PC-9 (cell line): ENCODE measurements at regions not wholly inside any gene's neighbourhood (a gene's known extent, or its start where the extent isn't known, plus 50 kb on each side); places are given as distances from the start of the nearest gene placed in this dataset.

Source experiments
- BruUV-seq: library from RNA; stranded (reverse); fragments of 400-500 nt; replicated peaks from 2 replicates; lab custom pipeline; 2021; lab: Mats Ljungman, UMichigan
- CTCF ChIA-PET: fragments of 300-600 bp; sonication (Branson Sonifier 250); formaldehyde crosslinking; loops from one replicate; lab custom pipeline; 2022; ENCODE audit warnings: antibody characterized with exemption; lab: Charles Lee
- POLR2A ChIA-PET: fragments of 300-600 bp; sonication (Branson Sonifier 250); formaldehyde crosslinking; loops from one replicate; lab custom pipeline; 2022; ENCODE audit warnings: antibody characterized with exemption; ENCODE audit not compliant: unreplicated experiment; lab: Charles Lee
- DNase-seq, 2 experiments: peaks; one replicate each; pipeline versions ENCODE4 v3.0.0 to v3.0.0-alpha.2; 2015 to 2022; ENCODE audit warnings: mixed read lengths in 1 of 2
- H2AFZ ChIP-seq: fragments of 200-600 bp; sonication (generic); 2 replicates; pipeline ENCODE4 v1.8.1; 2017; ENCODE audit warnings: antibody characterized with exemption
- H3F3A ChIP-seq: fragments of 200-600 bp; sonication (generic); 2 replicates; pipeline ENCODE4 v1.8.1; 2017; ENCODE audit warnings: antibody characterized with exemption, mild to moderate bottlenecking, low read depth; ENCODE audit not compliant: insufficient read depth
- H3K27ac ChIP-seq: fragments of 200-600 bp; sonication (generic); 2 replicates; pipeline ENCODE4 v1.6.1; 2016; ENCODE audit warnings: mixed run types
- H3K27me3 ChIP-seq: fragments of 200-600 bp; sonication (generic); 2 replicates; pipeline ENCODE4 v1.6.1; 2016; ENCODE audit warnings: low read depth, mixed run types; ENCODE audit not compliant: insufficient read depth
- H3K36me3 ChIP-seq: fragments of 200-600 bp; sonication (generic); 2 replicates; pipeline ENCODE4 v1.6.1; 2016; ENCODE audit warnings: low read depth, mixed run types
- H3K4me1 ChIP-seq: fragments of 200-600 bp; sonication (generic); replicated peaks from 2 replicates; pipeline ENCODE4 v1.6.1; 2016; ENCODE audit warnings: mixed run types; ENCODE audit not compliant: insufficient read depth
- H3K4me2 ChIP-seq: fragments of 200-600 bp; sonication (generic); 2 replicates; pipeline ENCODE4 v1.6.1; 2017; ENCODE audit warnings: mixed run types
- H3K4me3 ChIP-seq: fragments of 200-600 bp; sonication (generic); 2 replicates; pipeline ENCODE4 v1.6.1; 2016; ENCODE audit warnings: mixed run types
- H3K79me2 ChIP-seq: fragments of 200-600 bp; sonication (generic); 2 replicates; pipeline ENCODE4 v1.6.1; 2017; ENCODE audit warnings: low read depth, mixed run types
- H3K9me2 ChIP-seq: fragments of 200-600 bp; sonication (generic); 2 replicates; pipeline ENCODE4 v1.8.1; 2017; ENCODE audit warnings: mild to moderate bottlenecking; ENCODE audit not compliant: insufficient read depth
- H3K9me3 ChIP-seq: fragments of 200-600 bp; sonication (generic); 2 replicates; pipeline ENCODE4 v1.8.1; 2016; ENCODE audit warnings: low read depth; ENCODE audit not compliant: insufficient read depth
- H4K20me1 ChIP-seq: fragments of 200-600 bp; sonication (generic); 2 replicates; pipeline ENCODE4 v1.8.1; 2017; ENCODE audit not compliant: insufficient read depth
- CTCF ChIP-seq: fragments of 200-600 bp; sonication (generic); conservative IDR thresholded peaks from 2 replicates; pipeline ENCODE4 v1.6.1; 2017; ENCODE audit warnings: mixed run types, antibody characterized with exemption, mild to moderate bottlenecking, moderate library complexity
- EZH2 ChIP-seq: fragments of 200-600 bp; sonication (generic); IDR thresholded peaks from 2 replicates; pipeline ENCODE4 v1.8.0; 2017; ENCODE audit warnings: antibody characterized with exemption, low read depth
- intact Hi-C: fragments of 100-400 bp; cut with micrococcal nuclease; formaldehyde crosslinking; loops from one replicate; pipeline ENCODE4 v1.10.0; 2022; ENCODE audit not compliant: unreplicated experiment

GRCh38 chr1:169018751-169019150, 87.7 kb upstream of the ATP1B1 start:
- no peak for DNase-seq
- Histone ChIP-seq H3K36me3 (no peaks in the 10 kb centered on the region), H3K4me2 (no peak overlapping the region), H3K27ac (no peak overlapping the region), H3K4me1 (no peaks in the 10 kb centered on the region), H3K27me3 (no peaks in the 10 kb centered on the region), H3K79me2 (no peaks in the 10 kb centered on the region), H3K9me2 (no peaks in the 10 kb centered on the region; the same call in 1 of the 2 replicates), H3K4me3 (no peak overlapping the region), H2AFZ (no peak overlapping the region), H3F3A (no peaks in the 10 kb centered on the region), H3K9me3 (no peaks in the 10 kb centered on the region), H4K20me1 (no peaks in the 10 kb centered on the region)
- TF ChIP-seq CTCF (no peak), EZH2 (no peak)
- BruUV-seq = no TSS peak
- ChIA-PET POLR2A (no interaction called here), CTCF (no interaction called here)
- intact Hi-C loops = no loop called here

- POLR2A ChIA-PET = no interaction called here
Observed at GRCh38 chr1:169019419-169020058, 87.0 kb upstream of the ATP1B1 start.

GRCh38 chr1:169020684-169021083, 85.8 kb upstream of the ATP1B1 start:
- Histone ChIP-seq H2AFZ (no peak overlapping the region), H3K36me3 (no peaks in the 10 kb centered on the region), H3K27ac (no peak overlapping the region), H3K4me2 (no peak overlapping the region), H4K20me1 (no peaks in the 10 kb centered on the region), H3F3A (no peaks in the 10 kb centered on the region), H3K4me3 (no peak overlapping the region), H3K9me2 (no peaks in the 10 kb centered on the region; the same call in 1 of the 2 replicates), H3K27me3 (no peaks in the 10 kb centered on the region), H3K4me1 (no peaks in the 10 kb centered on the region), H3K79me2 (no peaks in the 10 kb centered on the region), H3K9me3 (no peaks in the 10 kb centered on the region)
- ChIA-PET CTCF (no interaction called here), POLR2A (no interaction called here)
- intact Hi-C loops = no loop called here
- no peak for DNase-seq
- TF ChIP-seq EZH2 (no peak), CTCF (no peak)
- BruUV-seq = no TSS peak

More at GRCh38 chr1:169019419-169020058, 87.0 kb upstream of the ATP1B1 start:
- Histone ChIP-seq H3K9me3 (no peaks in the 10 kb centered on the region), H3F3A (no peaks in the 10 kb centered on the region), H3K36me3 (no peaks in the 10 kb centered on the region), H3K4me3 (no peak overlapping the region), H2AFZ (no peak overlapping the region), H3K4me1 (no peaks in the 10 kb centered on the region), H3K79me2 (no peaks in the 10 kb centered on the region), H3K4me2 (no peak overlapping the region), H4K20me1 (no peaks in the 10 kb centered on the region), H3K27ac (no peak overlapping the region), H3K27me3 (no peaks in the 10 kb centered on the region), H3K9me2 (no peaks in the 10 kb centered on the region; the same call in 1 of the 2 replicates)
- CTCF ChIA-PET = no interaction called here
- DNase-seq = no peak
- BruUV-seq = no TSS peak
- TF ChIP-seq CTCF (no peak), EZH2 (no peak)
- intact Hi-C loops = no loop called here
